HCT116 (cell line): ENCODE measurements at regions not wholly inside any gene's neighbourhood (a gene's known extent, or its start where the extent isn't known, plus 50 kb on each side); places are given as distances from the start of the nearest gene placed in this dataset.

Experiments used
- ATAC-seq: fragments of 200-7000 bp; cut with Tn5 transposase; 2 replicates; pipeline ENCODE4 v1.9.1; 2020; ENCODE audit warnings: mild to moderate bottlenecking, moderate library complexity
- BruUV-seq: library from RNA; stranded (reverse); fragments of 400-500 nt; replicated peaks from 2 replicates; lab custom pipeline; 2021; lab: Mats Ljungman, UMichigan
- CTCF ChIA-PET: fragments of 300-600 bp; sonication (Branson Sonifier 250); formaldehyde crosslinking; loops from one replicate; lab custom pipeline; 2021; ENCODE audit warnings: antibody characterized with exemption; lab: Charles Lee
- POLR2A ChIA-PET: fragments of 300-600, 350-600 bp; sonication (Branson Sonifier 250); formaldehyde crosslinking; loops from one replicate; lab custom pipeline; 2021; ENCODE audit warnings: antibody characterized with exemption; lab: Charles Lee
- RAD21 ChIA-PET, 2 experiments: fragments of 300-600 bp; sonication (Branson Sonifier 250); formaldehyde crosslinking; loops; one replicate each; lab custom pipeline; 2023; ENCODE audit warnings: low total read pairs in 2 of 2; ENCODE audit not compliant: uncharacterized antibody in 2 of 2, unreplicated experiment in 2 of 2, low non-redundant PET in 1 of 2; lab: Charles Lee
- DNase-seq: peaks from one replicate; pipeline ENCODE4 v3.0.0-alpha.2; 2010; ENCODE audit warnings: low read depth, low spot score
- H2AFZ ChIP-seq: fragments of 200-600 bp; shearing (Covaris generic), sonication (generic); 2 replicates; pipeline ENCODE4 v1.6.1; 2017; ENCODE audit warnings: low read depth, mixed run types, mixed read lengths, antibody characterized with exemption, low read length; ENCODE audit not compliant: poor library complexity, severe bottlenecking
- H3K27ac ChIP-seq: 2 replicates; pipeline ENCODE4 v1.5.1; 2012; ENCODE audit warnings: low read depth, low read length
- H3K27me3 ChIP-seq: fragments of 200-600 bp; sonication (generic); 2 replicates; pipeline ENCODE4 v1.6.1; 2016; ENCODE audit warnings: mixed run types, low read length, mixed read lengths; ENCODE audit not compliant: insufficient read depth
- H3K36me3 ChIP-seq, 2 experiments: fragments of 200-500 bp in 1 of 2; fragments of 200-600 bp in 1 of 2; sonication (Bioruptor generic) in 1 of 2; sonication (generic) in 1 of 2; 2 replicates each; pipeline versions ENCODE4 v1.5.1 to v1.6.1; 2014 to 2016; ENCODE audit warnings: low read length in 2 of 2, inconsistent platforms in 1 of 2, mixed read lengths in 1 of 2, mixed run types in 1 of 2; ENCODE audit not compliant: insufficient read depth in 2 of 2, control insufficient read depth in 1 of 2
- H3K4me1 ChIP-seq, 2 experiments: fragments of 200-600 bp in 1 of 2; sonication (generic) in 1 of 2; 2 replicates each; pipeline versions ENCODE4 v1.5.1 to v1.6.1; 2012 to 2017; ENCODE audit warnings: low read length in 2 of 2, inconsistent platforms in 1 of 2, mild to moderate bottlenecking in 1 of 2, mixed read lengths in 1 of 2, mixed run types in 1 of 2, moderate library complexity in 1 of 2; ENCODE audit not compliant: insufficient read depth in 2 of 2, control insufficient read depth in 1 of 2
- H3K4me2 ChIP-seq: fragments of 200-600 bp; sonication (generic); 2 replicates; pipeline ENCODE4 v1.6.1; 2017; ENCODE audit warnings: mixed run types, low read length, mixed read lengths
- H3K4me3 ChIP-seq, 2 experiments: fragments of 200-600 bp in 1 of 2; sonication (generic) in 1 of 2; replicated peaks in 1 of 2; 2 replicates each; pipeline ENCODE4 v1.5.1; 2011 to 2016; ENCODE audit warnings: low read length in 2 of 2, control low read depth in 1 of 2, low read depth in 1 of 2, mild to moderate bottlenecking in 1 of 2, mixed read lengths in 1 of 2, mixed run types in 1 of 2
- H3K79me2 ChIP-seq: fragments of 200-600 bp; sonication (generic); 2 replicates; pipeline ENCODE4 v1.6.1; 2017; ENCODE audit warnings: mild to moderate bottlenecking, mixed run types, low read length, moderate library complexity, mixed read lengths; ENCODE audit not compliant: insufficient read depth
- H3K9ac ChIP-seq: fragments of 200-600 bp; sonication (generic); 2 replicates; pipeline ENCODE4 v1.6.1; 2016; ENCODE audit warnings: low read length, mixed read lengths
- H3K9me2 ChIP-seq: fragments of 200-600 bp; sonication (generic), shearing (Covaris generic); 2 replicates; pipeline ENCODE4 v1.6.1; 2017; ENCODE audit warnings: mixed run types, mild to moderate bottlenecking, moderate library complexity; ENCODE audit not compliant: insufficient read depth
- H3K9me3 ChIP-seq, 2 experiments: fragments of 200-500 bp in 1 of 2; fragments of 200-600 bp in 1 of 2; sonication (Bioruptor generic) in 1 of 2; sonication (generic) in 1 of 2; 2 replicates each; pipeline ENCODE4 v1.6.1; 2014 to 2017; ENCODE audit warnings: low read length in 2 of 2, mixed read lengths in 2 of 2, inconsistent platforms in 1 of 2, low read depth in 1 of 2, mild to moderate bottlenecking in 1 of 2, mixed run types in 1 of 2, moderate library complexity in 1 of 2; ENCODE audit not compliant: control insufficient read depth in 1 of 2, insufficient read depth in 1 of 2
- H4K20me1 ChIP-seq: fragments of 200-600 bp; sonication (generic), shearing (Covaris generic); 2 replicates; pipeline ENCODE4 v1.6.1; 2017; ENCODE audit warnings: mixed run types, mild to moderate bottlenecking, moderate library complexity; ENCODE audit not compliant: insufficient read depth
- ATF3 ChIP-seq: IDR thresholded peaks from 2 replicates; pipeline ENCODE4 v1.6.1; 2012
- CEBPB ChIP-seq: IDR thresholded peaks from 2 replicates; pipeline ENCODE4 v1.6.1; 2012; ENCODE audit warnings: low read depth
- CTCF ChIP-seq, 3 experiments: fragments of 200-600 bp in 1 of 3; sonication (generic) in 1 of 3; IDR thresholded peaks in 2 of 3; conservative IDR thresholded peaks in 1 of 3; 2 replicates each; pipeline ENCODE4 v1.5.1; 2012 to 2017; ENCODE audit warnings: low read depth in 2 of 3, low read length in 2 of 3, antibody characterized with exemption in 1 of 3, borderline replicate concordance in 1 of 3, control low read depth in 1 of 3, mild to moderate bottlenecking in 1 of 3, mixed read lengths in 1 of 3, mixed run types in 1 of 3, moderate library complexity in 1 of 3; ENCODE audit not compliant: insufficient read depth in 1 of 3
- EGR1 ChIP-seq: IDR thresholded peaks from 2 replicates; pipeline ENCODE4 v1.6.1; 2012; ENCODE audit warnings: low read depth
- ELF1 ChIP-seq: IDR thresholded peaks from 2 replicates; pipeline ENCODE4 v1.6.1; 2012; ENCODE audit warnings: low read depth, borderline replicate concordance
- MAX ChIP-seq: IDR thresholded peaks from 2 replicates; pipeline ENCODE4 v1.6.1; 2012
- POLR2A ChIP-seq: IDR thresholded peaks from 2 replicates; pipeline ENCODE4 v1.7.0; 2011; ENCODE audit warnings: borderline replicate concordance; ENCODE audit not compliant: insufficient read depth, insufficient read length; ENCODE audit errors: extremely low read depth
- POLR2AphosphoS5 ChIP-seq: IDR thresholded peaks from 2 replicates; pipeline ENCODE4 v1.6.1; 2011; ENCODE audit warnings: mild to moderate bottlenecking, low read depth, low read length, moderate library complexity
- RAD21 ChIP-seq: IDR thresholded peaks from 2 replicates; pipeline ENCODE4 v1.6.1; 2012; ENCODE audit warnings: low read depth, mild to moderate bottlenecking
- REST ChIP-seq: IDR thresholded peaks from 2 replicates; pipeline ENCODE4 v1.6.1; 2012; ENCODE audit warnings: low read depth
- SRF ChIP-seq: IDR thresholded peaks from 2 replicates; pipeline ENCODE4 v1.6.1; 2012; ENCODE audit warnings: low read depth
- YY1 ChIP-seq: IDR thresholded peaks from 2 replicates; pipeline ENCODE4 v1.6.1; 2011; ENCODE audit warnings: low read length, low read depth, moderate library complexity, mild to moderate bottlenecking; ENCODE audit not compliant: insufficient replicate concordance; ENCODE audit errors: extremely low read depth
- ZFX ChIP-seq: fragments of 450-650 bp; IDR thresholded peaks from 2 replicates; pipeline ENCODE4 v1.6.1; 2017
- ZNF274 ChIP-seq: fragments of 200-500 bp; sonication (Bioruptor generic); IDR thresholded peaks from 2 replicates; pipeline ENCODE4 v1.6.1; 2014; ENCODE audit warnings: mild to moderate bottlenecking, low read depth, low read length, inconsistent platforms
- intact Hi-C: fragments of 100-400 bp; cut with micrococcal nuclease; formaldehyde crosslinking; loops from 2 replicates; pipeline ENCODE4 v1.10.0; 2022

- peaks cover 0 to 10% of the 10 kb centered on the region in 2 experiments; a peak in 2 of 4 replicates for H3K4me1 ChIP-seq
- ATAC-seq = no peak
- CTCF ChIA-PET = no interaction called here
- H2AFZ ChIP-seq = peak overlapping the region; percentile 10
- H3K4me3 ChIP-seq = no peak overlapping the region
- TF ChIP-seq ZNF274 (no peak), CEBPB (no peak), ELF1 (no peak), POLR2A (no peak), RAD21 (no peak), ZFX (no peak)
- no peaks in the 10 kb centered on the region for H3K27me3 ChIP-seq
- no peaks in the 10 kb centered on the region for H4K20me1 ChIP-seq
- H3K36me3 ChIP-seq = no peaks in the 10 kb centered on the region
- H3K9me3 ChIP-seq = no peaks in the 10 kb centered on the region
- RAD21 ChIA-PET = no interaction called here
- no TSS peak for BruUV-seq
- H3K27ac ChIP-seq = no peak overlapping the region
- DNase-seq = peak; percentile 12
- POLR2A ChIA-PET = no interaction called here
- no peaks in the 10 kb centered on the region for H3K79me2 ChIP-seq
- intact Hi-C loops = no loop called here
- peak overlapping the region; percentile 10; the same call in 1 of the 2 replicates for H3K4me2 ChIP-seq
- no peaks in the 10 kb centered on the region for H3K9me2 ChIP-seq
- no peak overlapping the region for H3K9ac ChIP-seq
These were observed 486.0 kb upstream of the AGTR1 start for GRCh38 chr3:148211725-148212124.

GRCh38 chr3:148214705-148215104 is 483.0 kb upstream of the AGTR1 start:
- ChIA-PET RAD21 (no interaction called here), CTCF (no interaction called here), POLR2A (no interaction called here)
- H3K27me3 ChIP-seq = no peaks in the 10 kb centered on the region
- H2AFZ ChIP-seq = no peak overlapping the region
- H3K9me2 ChIP-seq = no peaks in the 10 kb centered on the region
- H3K79me2 ChIP-seq = no peaks in the 10 kb centered on the region
- BruUV-seq = no TSS peak
- H3K9ac ChIP-seq = no peak overlapping the region
- H3K4me1 ChIP-seq = peaks cover 0 to 10% of the 10 kb centered on the region in 2 experiments; a peak in 2 of 4 replicates
- intact Hi-C loops = no loop called here
- no peak overlapping the region for H3K27ac ChIP-seq
- no peak overlapping the region for H3K4me3 ChIP-seq
- H3K4me2 ChIP-seq = no peak overlapping the region
- no peaks in the 10 kb centered on the region for H3K36me3 ChIP-seq
- no peaks in the 10 kb centered on the region for H4K20me1 ChIP-seq
- no peak for ATAC-seq
- no peak for DNase-seq
- no peaks in the 10 kb centered on the region for H3K9me3 ChIP-seq
- no peak for TF ChIP-seq EGR1
- TF ChIP-seq CEBPB = no peak
- no peak for TF ChIP-seq SRF
- no peak for TF ChIP-seq POLR2AphosphoS5
- TF ChIP-seq YY1 = no peak
- no peak for TF ChIP-seq ATF3
- no peak for TF ChIP-seq MAX
- TF ChIP-seq CTCF (IDR thresholded peaks at IDR 0.05 in 2 of 3, conservative IDR thresholded peaks at IDR 0.05 in 1 of 3; ENCODE audit: borderline replicate concordance in 1 of 3, insufficient read depth in 1 of 3, low read depth in 2 of 3, low read length in 2 of 3) = no peak
- TF ChIP-seq REST = no peak
